ENCODE measurements at regions not wholly inside any gene's neighbourhood (a gene's known extent, or its start where the extent isn't known, plus 50 kb on each side); places are given as distances from the start of the nearest gene placed in this dataset.
"Not testable (repeated sequence)": the region's sequence is repeated elsewhere in the genome, so short reads cannot be mapped to it uniquely, and the experiment has no call there.

GRCh38 chr6:119683671-119684070 is 334.1 kb upstream of the MAN1A1 start:
- DNase-seq: no peak

GRCh38 chr6:119683031-119683430 is 333.5 kb upstream of the MAN1A1 start:
- DNase-seq: no peak

GRCh38 chr6:119678961-119679360 is 329.4 kb upstream of the MAN1A1 start:
- DNase-seq: no peak

GRCh38 chr6:119677384-119677783 is 327.8 kb upstream of the MAN1A1 start:
- DNase-seq: no peak

- no peak for DNase-seq
Measured at GRCh38 chr6:119676961-119677360, 327.4 kb upstream of the MAN1A1 start.

GRCh38 chr6:119676230-119676629 is 326.7 kb upstream of the MAN1A1 start:
- no peak for DNase-seq

- no peak for DNase-seq
Measured at GRCh38 chr6:119673741-119674140, 324.2 kb upstream of the MAN1A1 start.

GRCh38 chr6:119672725-119673124 is 323.2 kb upstream of the MAN1A1 start:
- no peak for DNase-seq

- no peak for DNase-seq
Measured at GRCh38 chr6:119671105-119671504, 321.5 kb upstream of the MAN1A1 start.

GRCh38 chr6:119669221-119669620 is 319.7 kb upstream of the MAN1A1 start:
- no peak for DNase-seq

- not testable (repeated sequence) for DNase-seq
Measured at GRCh38 chr6:119665432-119665831, 315.9 kb upstream of the MAN1A1 start.

GRCh38 chr6:119661628-119662027 is 312.1 kb upstream of the MAN1A1 start:
- DNase-seq: no peak

GRCh38 chr6:119661078-119661477 is 311.5 kb upstream of the MAN1A1 start:
- no peak for DNase-seq

GRCh38 chr6:119658917-119659316 is 309.4 kb upstream of the MAN1A1 start:
- no peak for DNase-seq

GRCh38 chr6:119655124-119655523 is 305.6 kb upstream of the MAN1A1 start:
- no peak for DNase-seq

GRCh38 chr6:119653329-119653728 is 303.8 kb upstream of the MAN1A1 start:
- DNase-seq: no peak

GRCh38 chr6:119649531-119649930 is 300.0 kb upstream of the MAN1A1 start:
- no peak for DNase-seq

- DNase-seq: no peak
Measured at GRCh38 chr6:119647309-119647708, 297.7 kb upstream of the MAN1A1 start.

- no peak for DNase-seq
Measured at GRCh38 chr6:119643876-119644275, 294.3 kb upstream of the MAN1A1 start.

- no peak for DNase-seq
Measured at GRCh38 chr6:119637768-119638167, 288.2 kb upstream of the MAN1A1 start.

- no peak for DNase-seq
Measured at GRCh38 chr6:119636060-119636459, 286.5 kb upstream of the MAN1A1 start.

GRCh38 chr6:119633461-119633860 is 283.9 kb upstream of the MAN1A1 start:
- DNase-seq: no peak

GRCh38 chr6:119630561-119631192 is 281.1 kb upstream of the MAN1A1 start:
- no peak for DNase-seq

GRCh38 chr6:119628691-119629594 is 279.4 kb upstream of the MAN1A1 start:
- DNase-seq: no peak

Data from activated CD4-positive, alpha-beta T cell treated with anti-CD3 and anti-CD28 coated beads for 1 hour (primary cell).